ENCODE measurements at regions not wholly inside any gene's neighbourhood (a gene's known extent, or its start where the extent isn't known, plus 50 kb on each side); places are given as distances from the start of the nearest gene placed in this dataset.

- TF ChIP-seq CTCF (IDR thresholded peaks at IDR 0.05), result no peak
- no peak for TF ChIP-seq POLR2A (IDR thresholded peaks at IDR 0.05)
Measured at GRCh38 chr1:5776035-5776550, 216.1 kb downstream of the NPHP4 start.

Data from body of pancreas (tissue), 4 donors.